ENCODE measurements at regions not wholly inside any gene's neighbourhood (a gene's known extent, or its start where the extent isn't known, plus 50 kb on each side); places are given as distances from the start of the nearest gene placed in this dataset.

GRCh38 chr7:19295376-19295775 lies 150.2 kb upstream of the FERD3L start:
- no peaks in the 10 kb centered on the region for H3K27me3 ChIP-seq
- no peak for ATAC-seq (ENCODE audit: low FRiP score in 2 of 2)
- DNase-seq, result no peak
- H3K4me3 ChIP-seq, result no peak overlapping the region
- H3K4me1 ChIP-seq, result no peaks in the 10 kb centered on the region
- WGBS, 2 donors, result 74 to 80% methylated on average over 5 of the region's 5 CpGs
- TF ChIP-seq CTCF (IDR thresholded peaks at IDR 0.05) (no peak), POLR2AphosphoS5 (IDR thresholded peaks at IDR 0.05) (no peak), POLR2A (IDR thresholded peaks at IDR 0.05) (no peak), EP300 (IDR thresholded peaks at IDR 0.05) (no peak)
- no peaks in the 10 kb centered on the region for H3K9me3 ChIP-seq
- no peak overlapping the region for H3K27ac ChIP-seq
- H3K36me3 ChIP-seq, result no peaks in the 10 kb centered on the region

- DNase-seq (no peak), ATAC-seq (ENCODE audit: low FRiP score in 2 of 2) (no peak)
- no peaks in the 10 kb centered on the region for H3K4me1 ChIP-seq
- H3K27me3 ChIP-seq, result no peaks in the 10 kb centered on the region
- TF ChIP-seq POLR2AphosphoS5 (IDR thresholded peaks at IDR 0.05) (no peak), EP300 (IDR thresholded peaks at IDR 0.05) (no peak), POLR2A (IDR thresholded peaks at IDR 0.05) (no peak), CTCF (IDR thresholded peaks at IDR 0.05) (no peak)
- no peaks in the 10 kb centered on the region for H3K9me3 ChIP-seq
- 70 to 81% methylated on average over 5 of the region's 5 CpGs for WGBS, 2 donors
- no peak overlapping the region for H3K4me3 ChIP-seq
- no peak overlapping the region for H3K27ac ChIP-seq
- no peaks in the 10 kb centered on the region for H3K36me3 ChIP-seq
Observed at GRCh38 chr7:19294619-19295018, 149.4 kb upstream of the FERD3L start.

- H3K27me3 ChIP-seq, result no peaks in the 10 kb centered on the region
- H3K4me3 ChIP-seq, result no peak overlapping the region
- H3K36me3 ChIP-seq, result no peaks in the 10 kb centered on the region
- TF ChIP-seq CTCF (IDR thresholded peaks at IDR 0.05) (no peak), POLR2A (IDR thresholded peaks at IDR 0.05) (no peak), EP300 (IDR thresholded peaks at IDR 0.05) (no peak), POLR2AphosphoS5 (IDR thresholded peaks at IDR 0.05) (no peak)
- no peaks in the 10 kb centered on the region for H3K4me1 ChIP-seq
- H3K27ac ChIP-seq, result no peak overlapping the region
- ATAC-seq (ENCODE audit: low FRiP score in 2 of 2) (no peak), DNase-seq (no peak)
- H3K9me3 ChIP-seq, result no peaks in the 10 kb centered on the region
- WGBS, 2 donors, result 55 to 80% methylated on average over 3 of the region's 3 CpGs
Observed at GRCh38 chr7:19293431-19293830, 148.2 kb upstream of the FERD3L start.

GRCh38 chr7:19290968-19291367 lies 145.7 kb upstream of the FERD3L start:
- DNase-seq (no peak), ATAC-seq (ENCODE audit: low FRiP score in 2 of 2) (no peak)
- no peaks in the 10 kb centered on the region for H3K9me3 ChIP-seq
- no peaks in the 10 kb centered on the region for H3K4me1 ChIP-seq
- no peak for TF ChIP-seq EP300 (IDR thresholded peaks at IDR 0.05)
- TF ChIP-seq POLR2AphosphoS5 (IDR thresholded peaks at IDR 0.05), result no peak
- TF ChIP-seq CTCF (IDR thresholded peaks at IDR 0.05), result no peak
- no peak for TF ChIP-seq POLR2A (IDR thresholded peaks at IDR 0.05)
- H3K27me3 ChIP-seq, result no peaks in the 10 kb centered on the region
- no peaks in the 10 kb centered on the region for H3K36me3 ChIP-seq
- no peak overlapping the region for H3K4me3 ChIP-seq
- H3K27ac ChIP-seq, result no peak overlapping the region

- Histone ChIP-seq H3K36me3 (no peaks in the 10 kb centered on the region), H3K27me3 (no peaks in the 10 kb centered on the region), H3K27ac (no peak overlapping the region), H3K4me1 (no peaks in the 10 kb centered on the region), H3K9me3 (no peaks in the 10 kb centered on the region), H3K4me3 (no peak overlapping the region)
- ATAC-seq (ENCODE audit: low FRiP score in 2 of 2) (no peak), DNase-seq (no peak)
- 89 to 94% methylated on average over 1 of the region's 1 CpG for WGBS, 2 donors
- TF ChIP-seq EP300 (IDR thresholded peaks at IDR 0.05) (no peak), POLR2A (IDR thresholded peaks at IDR 0.05) (no peak), CTCF (IDR thresholded peaks at IDR 0.05) (no peak), POLR2AphosphoS5 (IDR thresholded peaks at IDR 0.05) (no peak)
Observed at GRCh38 chr7:19290066-19290465, 144.8 kb upstream of the FERD3L start.
